B cell (primary cell): ENCODE measurements at regions not wholly inside any gene's neighbourhood (a gene's known extent, or its start where the extent isn't known, plus 50 kb on each side); places are given as distances from the start of the nearest gene placed in this dataset.

ENCODE experiments used
- CTCF ChIP-seq: fragments of 200-600 bp; IDR thresholded peaks from one replicate; pipeline ENCODE4 v1.8.0; 2022; ENCODE audit warnings: antibody characterized with exemption, mild to moderate bottlenecking
- EZH2 ChIP-seq: IDR thresholded peaks from 2 replicates; pipeline ENCODE4 v1.6.1; 2012; ENCODE audit warnings: borderline replicate concordance, low read depth, mild to moderate bottlenecking, moderate library complexity, low read length; ENCODE audit not compliant: insufficient read depth, poor library complexity, severe bottlenecking

- no peak for TF ChIP-seq EZH2
- no peak for TF ChIP-seq CTCF
Observed at GRCh38 chr4:120454788-120455187, 388.1 kb upstream of the MAD2L1 start.
